HG03575 (cell line): ENCODE measurements at regions not wholly inside any gene's neighbourhood (a gene's known extent, or its start where the extent isn't known, plus 50 kb on each side); places are given as distances from the start of the nearest gene placed in this dataset.

Experiments
- ATAC-seq: cut with Tn5 transposase; IDR thresholded peaks from one replicate; pipeline ENCODE4 v1.9.1; 2021; ENCODE audit not compliant: unreplicated experiment, insufficient number of reproducible peaks, low FRiP score; ENCODE audit errors: extremely low read depth

- ATAC-seq: no peak
These were observed 111.0 kb downstream of the BEGAIN start for GRCh38 chr14:100476012-100476822.

GRCh38 chr14:100484531-100485267, 102.5 kb downstream of the BEGAIN start:
- no peak for ATAC-seq

- ATAC-seq: peak; percentile 47
These were observed 101.0 kb downstream of the BEGAIN start for GRCh38 chr14:100486025-100486828.
